WTC11 (cell line): ENCODE measurements at regions not wholly inside any gene's neighbourhood (a gene's known extent, or its start where the extent isn't known, plus 50 kb on each side); places are given as distances from the start of the nearest gene placed in this dataset.

Experiments
- ATAC-seq: fragments of 200-7000 bp; cut with Tn5 transposase; 2 replicates; pipeline ENCODE4 v1.10.0; 2021; ENCODE audit warnings: mild to moderate bottlenecking, moderate library complexity
- CTCF ChIA-PET: fragments of 300-600 bp; sonication (Branson Sonifier 250); formaldehyde crosslinking; loops from one replicate; lab custom pipeline; 2021; ENCODE audit warnings: antibody characterized with exemption; lab: Charles Lee
- POLR2A ChIA-PET: fragments of 350-600 bp; sonication (Branson Sonifier 250); formaldehyde crosslinking; loops from one replicate; lab custom pipeline; 2021; ENCODE audit warnings: antibody characterized with exemption; lab: Charles Lee
- DNase-seq: peaks from one replicate; pipeline ENCODE4 v3.0.0; 2021; ENCODE audit warnings: low spot score
- H3K27ac Mint-ChIP-seq: 2 replicates; pipeline ENCODE4 v1.8.0; 2021; ENCODE audit warnings: mixed read lengths
- H3K27me3 Mint-ChIP-seq: 2 replicates; pipeline ENCODE4 v1.8.0; 2021; ENCODE audit warnings: low read depth, mild to moderate bottlenecking, moderate library complexity, mixed read lengths
- H3K36me3 Mint-ChIP-seq: 2 replicates; pipeline ENCODE4 v1.8.0; 2021; ENCODE audit warnings: mixed read lengths
- H3K4me1 Mint-ChIP-seq: 2 replicates; pipeline ENCODE4 v1.8.0; 2022; ENCODE audit warnings: mixed read lengths
- H3K4me3 Mint-ChIP-seq: 2 replicates; pipeline ENCODE4 v1.8.0; 2021; ENCODE audit warnings: mild to moderate bottlenecking, moderate library complexity, mixed read lengths
- H3K9me3 Mint-ChIP-seq: 2 replicates; pipeline ENCODE4 v1.8.0; 2021; ENCODE audit warnings: mixed read lengths
- E2F4 ChIP-seq: sonication (generic); formaldehyde crosslinking; IDR thresholded peaks from 2 replicates; pipeline ENCODE4 v1.8.1; 2022; ENCODE audit warnings: low read depth, mild to moderate bottlenecking, moderate library complexity, missing genetic modification reagents, borderline replicate concordance
- ETV6 ChIP-seq: sonication (generic); formaldehyde crosslinking; IDR thresholded peaks from 2 replicates; pipeline ENCODE4 v1.8.1; 2022; ENCODE audit warnings: mild to moderate bottlenecking, missing genetic modification reagents
- NFYB ChIP-seq: sonication (generic); formaldehyde crosslinking; conservative IDR thresholded peaks from 2 replicates; pipeline ENCODE4 v1.8.0; 2022; ENCODE audit warnings: low read depth, missing genetic modification reagents
- PREB ChIP-seq: sonication (generic); formaldehyde crosslinking; IDR thresholded peaks from 2 replicates; pipeline ENCODE4 v1.8.1; 2022; ENCODE audit warnings: mild to moderate bottlenecking, missing genetic modification reagents, moderate library complexity, borderline replicate concordance
- RELA ChIP-seq: sonication (generic); formaldehyde crosslinking; IDR thresholded peaks from 2 replicates; pipeline ENCODE4 v1.8.1; 2022; ENCODE audit warnings: missing genetic modification reagents, mild to moderate bottlenecking, borderline replicate concordance
- SP1 ChIP-seq: sonication (generic); formaldehyde crosslinking; conservative IDR thresholded peaks from 2 replicates; pipeline ENCODE4 v1.8.1; 2022; ENCODE audit warnings: missing genetic modification reagents
- STAT6 ChIP-seq: sonication (generic); formaldehyde crosslinking; conservative IDR thresholded peaks from 2 replicates; pipeline ENCODE4 v1.8.1; 2023; ENCODE audit warnings: mild to moderate bottlenecking, low read depth, missing genetic modification reagents, moderate library complexity
- USF2 ChIP-seq: sonication (generic); formaldehyde crosslinking; IDR thresholded peaks from 2 replicates; pipeline ENCODE4 v1.8.1; 2023; ENCODE audit warnings: mild to moderate bottlenecking, missing genetic modification reagents, moderate library complexity
- ZBTB43 ChIP-seq: sonication (generic); formaldehyde crosslinking; IDR thresholded peaks from 2 replicates; pipeline ENCODE4 v1.8.1; 2023; ENCODE audit warnings: mild to moderate bottlenecking, missing genetic modification reagents
- ZNF121 ChIP-seq: sonication (generic); formaldehyde crosslinking; IDR thresholded peaks from 2 replicates; pipeline ENCODE4 v1.8.0; 2023; ENCODE audit warnings: missing genetic modification reagents
- ZNF423 ChIP-seq: fragments of 250-450 bp; sonication (Bioruptor Pico); IDR thresholded peaks from 2 replicates; pipeline ENCODE4 v2.1.2; 2022; ENCODE audit warnings: mild to moderate bottlenecking, moderate library complexity
- ZNF532 ChIP-seq: fragments of 250-450 bp; sonication (Bioruptor Pico); IDR thresholded peaks from 2 replicates; pipeline ENCODE4 v1.9.0; 2021; ENCODE audit warnings: mild to moderate bottlenecking, borderline replicate concordance

GRCh38 chr10:128695931-128696330 is 569.7 kb upstream of the MKI67 start:
- no peak for DNase-seq
- H3K4me3 Mint-ChIP-seq = no peak overlapping the region

More at GRCh38 chr10:128695931-128696330, 569.7 kb upstream of the MKI67 start:
- POLR2A ChIA-PET = interaction anchor here (0.6 kb wide), 1 partner anchor 27 kb away, joined by 3 read pairs; no protein-coding TSS in a partner anchor
- ATAC-seq = peak; percentile 23
- Mint-ChIP-seq H3K36me3 (no peaks in the 10 kb centered on the region), H3K27me3 (peaks cover 4% of the 10 kb centered on the region; the same call in 1 of the 2 replicates), H3K4me1 (peaks cover 42% of the 10 kb centered on the region), H3K9me3 (no peaks in the 10 kb centered on the region), H3K27ac (no peak overlapping the region)
- CTCF ChIA-PET = no interaction called here
- no peak for TF ChIP-seq STAT6 (CRISPR knock-in tag)
- no peak for TF ChIP-seq SP1 (CRISPR knock-in tag)
- no peak for TF ChIP-seq ZNF121 (CRISPR knock-in tag)
- no peak for TF ChIP-seq NFYB (CRISPR knock-in tag)
- no peak for TF ChIP-seq USF2 (CRISPR knock-in tag)
- TF ChIP-seq RELA (CRISPR knock-in tag) = no peak
- no peak for TF ChIP-seq PREB (CRISPR knock-in tag)
- TF ChIP-seq ZNF423 (CRISPR knock-in tag) = no peak
- no peak for TF ChIP-seq ZBTB43
- TF ChIP-seq ETV6 (CRISPR knock-in tag) = no peak
- no peak for TF ChIP-seq ZNF532 (CRISPR knock-in tag)
- no peak for TF ChIP-seq E2F4 (CRISPR knock-in tag)
